PC-9 (cell line): ENCODE measurements at regions not wholly inside any gene's neighbourhood (a gene's known extent, or its start where the extent isn't known, plus 50 kb on each side); places are given as distances from the start of the nearest gene placed in this dataset.

Experiments used
- CTCF ChIP-seq: fragments of 200-600 bp; sonication (generic); conservative IDR thresholded peaks from 2 replicates; pipeline ENCODE4 v1.6.1; 2017; ENCODE audit warnings: mixed run types, antibody characterized with exemption, mild to moderate bottlenecking, moderate library complexity
- EZH2 ChIP-seq: fragments of 200-600 bp; sonication (generic); IDR thresholded peaks from 2 replicates; pipeline ENCODE4 v1.8.0; 2017; ENCODE audit warnings: antibody characterized with exemption, low read depth

- no peak for TF ChIP-seq CTCF
- no peak for TF ChIP-seq EZH2
These were observed 88.4 kb upstream of the SHOX start for GRCh38 chrX:542179-542578.
